Activated T-cell treated with anti-CD3 and anti-CD28 coated beads, Interleukin-2, amount 50 U/mL, for 48 hours (primary cell): ENCODE measurements at regions not wholly inside any gene's neighbourhood (a gene's known extent, or its start where the extent isn't known, plus 50 kb on each side); places are given as distances from the start of the nearest gene placed in this dataset.
A peak's percentile ranks its signal among the peaks of the same experiment; 100 is the strongest.
"Not testable (repeated sequence)": the region's sequence is repeated elsewhere in the genome, so short reads cannot be mapped to it uniquely, and the experiment has no call there.

ENCODE experiments used
- DNase-seq, 2 experiments: peaks; one replicate each; pipeline ENCODE4 v3.0.0-alpha.2; 2020

DNA sequence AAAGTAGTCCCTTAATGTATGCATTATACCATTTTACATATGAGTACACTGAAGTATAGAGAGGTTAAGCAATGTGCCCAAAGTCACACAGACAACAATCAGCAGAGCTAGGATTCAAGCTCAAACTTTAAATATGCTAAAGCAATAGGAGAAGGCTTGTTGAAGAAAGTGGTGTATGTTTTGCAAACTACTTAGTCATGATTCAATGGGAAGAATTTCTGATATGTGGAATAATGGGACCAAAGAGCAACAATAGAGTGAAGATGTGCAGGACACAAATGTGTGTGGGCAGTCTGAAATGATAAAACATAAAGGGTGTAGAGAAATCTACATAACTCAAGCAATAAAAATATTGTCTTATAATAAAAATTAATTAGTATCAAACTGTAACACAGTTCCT is 109.0 kb upstream of the ARSJ start:
- DNase-seq = no peak

- no peak for DNase-seq
These were observed 112.1 kb upstream of the ARSJ start for GRCh38 chr4:114091546-114091945.

- DNase-seq = no peak
These were observed 113.8 kb upstream of the ARSJ start for GRCh38 chr4:114093221-114093715.

- no peak for DNase-seq
These were observed 121.0 kb upstream of the ARSJ start for GRCh38 chr4:114100288-114101031.

GRCh38 chr4:114103908-114104307 is 124.5 kb upstream of the ARSJ start:
- no peak for DNase-seq

- no peak for DNase-seq
These were observed 129.4 kb upstream of the ARSJ start for GRCh38 chr4:114108869-114109268.

DNA sequence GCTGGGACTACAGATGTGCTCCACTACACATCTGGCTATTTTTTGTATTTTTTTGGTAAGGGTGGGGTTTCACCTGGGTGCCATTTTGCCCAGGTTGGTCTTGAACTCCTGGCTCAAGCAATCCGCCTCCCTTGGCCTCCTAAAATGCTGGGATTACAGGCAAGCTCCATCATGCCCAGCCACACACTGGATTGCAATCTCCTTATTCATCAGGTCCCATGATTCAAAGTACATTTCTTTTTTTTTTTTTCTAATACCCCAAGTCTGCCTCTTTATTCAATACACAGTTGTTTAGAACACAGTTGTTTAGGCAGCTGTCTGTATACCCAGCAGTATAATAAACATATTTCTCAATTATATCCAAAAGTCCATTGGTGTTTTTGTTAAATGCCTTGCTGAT is 130.3 kb upstream of the ARSJ start:
- no peak for DNase-seq

DNA sequence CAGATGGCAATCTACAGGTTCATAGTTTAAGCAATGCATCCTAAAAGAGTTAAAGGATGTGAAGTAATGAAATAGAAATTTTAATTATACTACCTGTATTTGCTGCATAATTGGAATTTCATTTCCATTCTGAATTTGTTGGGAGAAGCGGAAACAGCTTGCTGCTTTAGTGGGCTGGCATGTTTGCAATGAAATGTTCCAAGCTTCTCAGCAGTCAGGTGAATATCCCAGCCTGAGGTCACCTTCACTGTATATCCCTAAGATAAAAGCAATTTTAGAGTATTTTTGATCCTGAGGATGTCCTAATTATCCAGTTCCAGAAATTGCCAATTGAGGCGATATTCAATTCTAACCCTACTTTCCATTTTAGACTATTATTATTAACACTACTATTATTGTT is 136.1 kb upstream of the ARSJ start:
- no peak for DNase-seq

- DNase-seq = no peak
These were observed 137.4 kb upstream of the ARSJ start for GRCh38 chr4:114116861-114117260.

DNA sequence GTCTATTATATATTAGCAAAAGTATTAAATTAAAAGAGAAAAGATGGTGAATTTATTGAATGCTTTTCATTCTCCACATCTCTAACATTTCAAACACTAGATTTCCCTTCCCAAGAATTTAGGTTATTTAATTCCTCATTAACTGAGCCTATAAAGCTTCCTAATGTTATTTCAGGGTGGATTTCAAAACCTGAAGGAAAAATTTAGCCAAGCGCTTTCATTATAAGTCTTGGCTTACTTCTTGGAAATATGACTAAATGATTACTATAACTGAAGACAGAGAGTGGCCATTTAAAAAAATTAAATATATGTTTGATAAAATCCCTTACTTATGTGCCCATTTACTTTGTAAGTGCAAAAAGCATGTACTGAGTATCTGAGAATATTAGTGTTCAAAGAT is 141.8 kb upstream of the ARSJ start:
- no peak for DNase-seq

GRCh38 chr4:114132199-114132598 is 152.8 kb upstream of the ARSJ start:
- DNase-seq = no peak

GRCh38 chr4:114132830-114133229 is 153.4 kb upstream of the ARSJ start:
- no peak for DNase-seq

DNA sequence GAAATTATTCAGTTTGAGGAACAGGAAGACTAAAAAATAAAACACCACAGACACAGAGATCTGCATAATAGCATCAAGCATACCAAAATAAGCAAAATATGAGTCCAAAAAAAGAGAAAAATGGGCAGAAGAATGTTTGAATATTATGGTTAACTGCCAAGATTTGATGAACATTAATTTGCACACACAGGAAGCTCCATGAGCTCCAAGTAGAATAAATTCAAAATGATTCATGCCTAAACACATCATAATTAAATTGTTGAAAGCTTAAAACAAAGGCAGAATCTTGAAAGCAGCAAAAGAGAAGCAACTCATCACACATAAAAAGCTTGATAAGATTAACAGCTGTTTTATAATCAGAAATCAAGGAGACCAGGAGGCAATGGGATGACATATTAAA is 156.6 kb upstream of the ARSJ start:
- DNase-seq = no peak

DNA sequence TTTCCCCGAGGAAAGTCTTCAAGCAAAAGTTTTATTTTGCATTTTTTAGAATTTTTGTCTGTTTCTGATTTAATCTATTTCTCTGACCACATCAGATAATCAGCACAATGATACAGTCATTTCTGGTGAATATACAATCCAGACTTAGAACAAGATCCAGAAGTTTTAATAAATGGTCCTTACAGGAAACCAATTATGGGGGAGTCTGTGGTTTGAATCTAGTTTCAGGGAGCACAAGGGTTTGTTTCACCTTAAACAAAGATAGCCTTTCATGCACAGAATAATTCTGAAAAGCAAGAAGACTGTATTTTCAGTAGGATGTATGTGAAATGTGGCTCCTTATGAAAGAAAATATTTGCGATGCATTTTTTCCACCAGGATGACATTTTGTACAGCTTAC is 158.5 kb upstream of the ARSJ start:
- DNase-seq = no peak

GRCh38 chr4:114146947-114147618 is 167.6 kb upstream of the ARSJ start:
- no peak for DNase-seq

DNA sequence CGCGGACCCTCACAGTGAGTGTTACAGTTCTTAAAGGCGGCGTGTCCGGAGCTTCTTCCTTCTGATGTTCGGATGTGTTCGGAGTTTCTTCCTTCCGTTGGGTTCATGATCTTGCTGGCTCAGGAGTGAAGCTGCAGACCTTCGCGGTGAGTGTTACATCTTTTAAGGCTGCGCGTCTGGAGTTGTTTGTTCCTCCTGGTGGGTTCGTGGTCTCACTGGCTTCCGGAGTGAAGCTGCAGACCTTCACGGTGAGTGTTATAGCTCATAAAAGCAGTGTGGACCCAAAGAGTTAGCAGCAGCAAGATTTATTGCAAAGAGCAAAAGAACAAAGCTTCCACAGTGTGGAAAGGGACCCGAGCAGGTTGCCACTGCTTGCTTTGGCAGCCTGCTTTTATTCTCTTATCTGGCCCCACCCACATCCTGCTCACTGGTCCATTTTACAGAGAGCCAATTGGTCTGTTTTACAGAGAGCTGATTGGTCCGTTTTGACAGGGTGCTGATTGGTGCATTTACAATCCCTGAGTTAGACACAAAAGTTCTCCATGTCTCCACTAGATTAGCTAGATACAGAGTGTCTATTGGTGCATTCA is 168.3 kb upstream of the ARSJ start:
- peak; percentile 30 to 34 for DNase-seq

- not testable (repeated sequence) for DNase-seq
These were observed 169.1 kb upstream of the ARSJ start for GRCh38 chr4:114148372-114149070.

DNA sequence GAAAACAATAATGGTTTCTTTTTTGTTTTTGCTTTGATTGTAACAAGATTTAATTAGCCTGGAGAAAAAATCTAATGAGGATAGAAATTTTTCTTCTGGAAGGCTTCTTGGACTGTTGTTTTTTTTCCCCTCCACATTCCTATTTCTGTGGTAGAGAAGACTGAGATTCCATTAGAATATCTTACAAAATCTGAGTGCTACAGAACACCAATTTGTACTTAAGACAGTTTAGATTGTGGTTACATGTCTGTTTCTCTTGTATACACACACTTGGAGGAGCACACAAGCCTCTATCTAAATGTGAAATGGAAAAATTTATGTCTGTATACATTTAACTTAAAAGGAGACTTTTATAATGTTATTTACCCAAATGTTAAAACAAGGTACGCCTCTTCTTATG is 176.9 kb upstream of the ARSJ start:
- no peak for DNase-seq

- no peak for DNase-seq
These were observed 182.4 kb upstream of the ARSJ start for GRCh38 chr4:114161809-114162208.

DNA sequence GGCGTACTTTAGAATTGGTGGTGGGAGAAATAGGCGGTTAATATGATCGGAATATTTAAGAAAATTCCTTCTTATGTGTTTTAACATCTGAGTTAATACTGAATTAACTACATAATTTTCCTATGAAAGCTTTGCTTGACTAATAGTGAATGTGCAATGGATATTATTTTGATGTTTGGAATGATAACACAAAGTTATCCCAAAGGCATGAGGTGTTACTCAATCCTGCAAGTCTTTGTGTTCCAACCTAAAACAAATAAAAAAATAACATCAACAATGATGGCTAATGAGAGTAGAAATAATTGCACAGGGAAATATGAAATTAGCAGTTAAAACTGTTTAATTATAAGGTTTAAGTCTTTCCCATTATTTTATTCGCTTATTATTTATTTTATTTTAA is 183.6 kb upstream of the ARSJ start:
- DNase-seq = no peak

DNA sequence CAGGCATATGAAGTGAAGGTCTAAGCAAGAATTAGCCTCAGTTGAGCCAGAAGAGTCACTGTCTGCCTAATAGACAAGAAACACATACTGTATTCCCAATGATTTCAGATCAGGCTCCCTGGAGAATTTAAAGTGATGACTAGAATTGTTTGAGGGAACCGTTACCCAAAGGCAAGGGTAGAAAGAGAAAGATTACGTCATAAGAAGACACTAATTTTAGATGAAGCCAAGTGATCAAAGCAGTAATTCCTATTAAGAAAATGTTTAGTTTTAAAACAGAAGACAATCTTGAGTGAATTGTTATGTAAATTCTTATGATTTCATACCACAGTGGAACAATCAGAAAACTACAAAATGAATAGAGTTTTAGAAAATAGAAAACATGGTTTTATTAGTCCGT is 194.5 kb upstream of the ARSJ start:
- DNase-seq = no peak

DNA sequence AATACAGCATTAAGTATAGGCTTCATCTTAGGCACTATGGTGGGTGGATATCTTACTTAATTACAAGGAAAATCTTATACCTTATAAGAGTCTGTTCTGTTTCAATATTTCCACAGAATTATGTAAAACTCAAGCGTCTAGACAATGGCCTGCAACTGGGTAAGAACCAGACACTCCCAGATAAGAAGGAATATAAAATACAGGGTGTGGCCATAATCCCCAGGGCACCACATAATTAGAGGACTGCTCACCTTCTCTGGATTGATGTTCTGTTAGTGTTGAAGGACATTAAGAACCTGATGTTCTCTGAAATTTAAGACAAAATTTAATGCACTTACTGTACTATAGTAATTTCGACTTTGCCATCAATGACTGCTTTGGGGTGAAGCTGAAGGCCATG is 198.2 kb upstream of the ARSJ start:
- no peak for DNase-seq

DNA sequence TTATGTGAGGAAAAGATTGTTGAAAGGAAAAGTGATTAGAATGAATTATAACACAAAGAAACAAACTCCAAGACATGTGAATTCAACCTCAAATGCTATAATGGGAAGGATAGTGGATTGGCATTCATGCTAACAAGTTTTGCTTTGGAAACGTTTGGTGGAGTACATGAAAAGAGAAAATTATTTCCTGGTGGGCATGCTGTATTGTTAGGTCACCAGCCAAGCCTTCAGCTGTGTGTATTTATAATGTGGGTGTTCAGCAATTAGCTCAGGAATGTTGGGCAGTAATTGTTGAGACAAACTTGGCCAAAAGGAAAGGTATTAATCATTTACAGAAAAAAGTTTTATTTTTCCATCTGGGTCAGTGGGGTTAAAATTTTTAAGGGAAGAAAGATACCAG is 198.9 kb upstream of the ARSJ start:
- no peak for DNase-seq

GRCh38 chr4:114180481-114180880 is 201.0 kb upstream of the ARSJ start:
- peak; percentile 39 to 48 for DNase-seq
